Tibial artery (tissue), 4 donors: ENCODE measurements at regions not wholly inside any gene's neighbourhood (a gene's known extent, or its start where the extent isn't known, plus 50 kb on each side); places are given as distances from the start of the nearest gene placed in this dataset.

Source experiments
- DNase-seq, 2 donors: peaks; one replicate each; pipeline ENCODE4 v3.0.0-alpha.2; 2019
- H3K27ac ChIP-seq, 2 donors: fragments of 200-600 bp; sonication (generic) in 1 of 2; 1 replicate in 1 of 2; 2 replicates in 1 of 2; pipeline ENCODE4 v1.5.1; 2018 to 2019; ENCODE audit warnings: mild to moderate bottlenecking in 1 of 2
- H3K27me3 ChIP-seq, 2 donors: fragments of 200-600 bp; sonication (generic) in 1 of 2; one replicate each; pipeline versions ENCODE4 v1.5.1 to v1.6.0; 2016 to 2019
- H3K36me3 ChIP-seq, 3 donors: fragments of 200-600 bp; sonication (generic) in 2 of 3; one replicate each; pipeline ENCODE4 v1.5.1; 2016 to 2019; ENCODE audit warnings: mild to moderate bottlenecking in 2 of 3
- H3K4me1 ChIP-seq, 4 donors: fragments of 200-600 bp; sonication (generic) in 2 of 4; 1 replicate in 3 of 4; 2 replicates in 1 of 4; pipeline ENCODE4 v1.5.1; 2016 to 2019
- H3K4me3 ChIP-seq, 2 donors: fragments of 200-600 bp; sonication (generic) in 1 of 2; 1 replicate in 1 of 2; 2 replicates in 1 of 2; pipeline ENCODE4 v1.5.1; 2018 to 2019; ENCODE audit warnings: mild to moderate bottlenecking in 2 of 2
- H3K9me3 ChIP-seq, 3 donors: fragments of 200-600 bp; sonication (generic) in 1 of 3; one replicate each; pipeline ENCODE4 v1.5.1; 2016 to 2019
- intact Hi-C: fragments of 100-400 bp; cut with DNase I; formaldehyde crosslinking; loops from one replicate; pipeline ENCODE4 v1.15.0; 2023; ENCODE audit warnings: low total_unique reads
- TF ChIP-seq, protein P1 (sequence below), 2 experiments: fragments of 200-600 bp in 1 of 2; fragments of 450-650 bp in 1 of 2; IDR thresholded peaks; one replicate each; pipeline ENCODE4 v1.5.1; 2017 to 2019; ENCODE audit warnings: antibody characterized with exemption in 2 of 2, mild to moderate bottlenecking in 1 of 2, moderate library complexity in 1 of 2

DNA sequence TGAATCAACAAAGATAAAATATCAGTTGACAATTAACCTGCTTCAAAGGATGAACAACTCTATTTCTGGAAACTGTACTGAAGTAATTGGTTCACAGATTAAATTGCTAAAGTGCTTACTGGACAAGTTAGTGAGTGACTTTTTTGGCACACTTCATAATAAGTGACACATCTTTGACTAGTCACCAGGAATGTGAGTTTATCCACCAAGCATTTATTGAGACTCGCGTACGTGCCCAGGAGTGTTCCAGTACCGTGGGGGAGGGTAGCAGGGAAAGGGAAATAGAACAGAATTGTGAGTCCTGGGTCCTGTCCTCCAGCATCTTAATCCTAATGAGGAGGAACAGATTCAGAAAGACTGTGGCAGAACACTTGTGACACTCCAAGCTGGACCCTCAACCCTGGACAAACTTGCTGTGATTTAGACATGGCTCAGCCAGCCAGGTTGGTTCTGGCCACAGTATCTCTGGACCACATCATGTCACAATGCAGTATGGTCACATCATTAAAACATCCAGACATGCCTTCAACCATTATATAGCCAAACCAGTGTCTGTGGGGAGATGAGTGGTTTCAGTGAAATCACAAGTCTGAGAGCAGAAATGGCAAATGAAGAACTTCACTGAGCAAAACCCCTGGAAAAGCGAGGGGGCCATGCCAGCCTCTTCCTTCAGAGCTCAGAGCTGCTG lies 623.1 kb downstream of the BNC2 start:
- DNase-seq = peak in 1 of 2 donors; percentile 66
- TF ChIP-seq, protein P1, sequence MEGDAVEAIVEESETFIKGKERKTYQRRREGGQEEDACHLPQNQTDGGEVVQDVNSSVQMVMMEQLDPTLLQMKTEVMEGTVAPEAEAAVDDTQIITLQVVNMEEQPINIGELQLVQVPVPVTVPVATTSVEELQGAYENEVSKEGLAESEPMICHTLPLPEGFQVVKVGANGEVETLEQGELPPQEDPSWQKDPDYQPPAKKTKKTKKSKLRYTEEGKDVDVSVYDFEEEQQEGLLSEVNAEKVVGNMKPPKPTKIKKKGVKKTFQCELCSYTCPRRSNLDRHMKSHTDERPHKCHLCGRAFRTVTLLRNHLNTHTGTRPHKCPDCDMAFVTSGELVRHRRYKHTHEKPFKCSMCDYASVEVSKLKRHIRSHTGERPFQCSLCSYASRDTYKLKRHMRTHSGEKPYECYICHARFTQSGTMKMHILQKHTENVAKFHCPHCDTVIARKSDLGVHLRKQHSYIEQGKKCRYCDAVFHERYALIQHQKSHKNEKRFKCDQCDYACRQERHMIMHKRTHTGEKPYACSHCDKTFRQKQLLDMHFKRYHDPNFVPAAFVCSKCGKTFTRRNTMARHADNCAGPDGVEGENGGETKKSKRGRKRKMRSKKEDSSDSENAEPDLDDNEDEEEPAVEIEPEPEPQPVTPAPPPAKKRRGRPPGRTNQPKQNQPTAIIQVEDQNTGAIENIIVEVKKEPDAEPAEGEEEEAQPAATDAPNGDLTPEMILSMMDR (IDR thresholded peaks at IDR 0.05) = no peak
- Histone ChIP-seq H3K4me1 (peaks cover 0 to 30% (median 15%) of the 10 kb centered on the region in 4 donors), H3K27ac (no peak overlapping the region), H3K4me3 (no peak overlapping the region), H3K9me3 (no peaks in the 10 kb centered on the region), H3K27me3 (no peaks in the 10 kb centered on the region), H3K36me3 (no peaks in the 10 kb centered on the region)
- intact Hi-C loops = no loop called here

- DNase-seq = no peak
- no peak overlapping the region for H3K4me3 ChIP-seq
- H3K4me1 ChIP-seq = peaks cover 0 to 30% (median 15%) of the 10 kb centered on the region in 4 donors
- intact Hi-C loops = no loop called here
- no peaks in the 10 kb centered on the region for H3K27me3 ChIP-seq
- H3K27ac ChIP-seq = no peak overlapping the region
- no peaks in the 10 kb centered on the region for H3K9me3 ChIP-seq
- no peaks in the 10 kb centered on the region for H3K36me3 ChIP-seq
- TF ChIP-seq, protein P1 (IDR thresholded peaks at IDR 0.05) = no peak
Observed at GRCh38 chr9:16248822-16249221, 621.6 kb downstream of the BNC2 start.

- TF ChIP-seq, protein P1 (IDR thresholded peaks at IDR 0.05) = no peak
- no peak overlapping the region for H3K4me3 ChIP-seq
- intact Hi-C loops = no loop called here
- no peaks in the 10 kb centered on the region for H3K27me3 ChIP-seq
- no peak overlapping the region for H3K27ac ChIP-seq
- H3K9me3 ChIP-seq = no peaks in the 10 kb centered on the region
- peaks cover 0 to 1% (median 0%) of the 10 kb centered on the region in 4 donors for H3K4me1 ChIP-seq
- H3K36me3 ChIP-seq = no peaks in the 10 kb centered on the region
- DNase-seq = no peak
Observed at GRCh38 chr9:16252616-16253015, 617.9 kb downstream of the BNC2 start.

DNA sequence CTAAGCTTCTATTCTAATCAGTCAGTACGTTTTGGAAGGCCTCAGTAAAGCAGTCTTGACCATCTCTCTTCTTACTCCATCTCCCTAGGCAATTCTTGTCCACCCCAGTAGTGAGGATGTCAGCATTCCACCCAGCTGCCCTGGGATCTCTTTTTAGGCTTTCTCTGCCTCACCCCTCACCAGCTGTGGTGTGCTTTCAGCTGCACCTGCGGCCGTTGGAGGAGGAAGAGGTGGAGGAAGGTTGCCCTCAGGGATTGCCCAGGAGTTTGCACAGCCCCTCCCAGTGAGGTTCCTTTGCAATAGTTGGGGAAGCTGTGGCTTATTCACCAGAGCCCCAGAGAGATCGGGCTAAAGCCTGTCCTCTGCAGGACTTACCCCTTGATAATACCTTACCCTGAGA lies 615.8 kb downstream of the BNC2 start:
- Histone ChIP-seq H3K4me1 (no peaks in the 10 kb centered on the region), H3K27me3 (no peaks in the 10 kb centered on the region), H3K9me3 (no peaks in the 10 kb centered on the region), H3K36me3 (no peaks in the 10 kb centered on the region), H3K4me3 (no peak overlapping the region), H3K27ac (no peak overlapping the region)
- intact Hi-C loops = no loop called here
- DNase-seq = peak in 1 of 2 donors; percentile 13
- TF ChIP-seq, protein P1 (IDR thresholded peaks at IDR 0.05) = no peak

- no peaks in the 10 kb centered on the region for H3K36me3 ChIP-seq
- H3K27me3 ChIP-seq = no peaks in the 10 kb centered on the region
- H3K4me1 ChIP-seq = no peaks in the 10 kb centered on the region
- intact Hi-C loops = no loop called here
- TF ChIP-seq, protein P1 (IDR thresholded peaks at IDR 0.05) = no peak
- no peak for DNase-seq
- no peak overlapping the region for H3K27ac ChIP-seq
- H3K9me3 ChIP-seq = no peaks in the 10 kb centered on the region
- no peak overlapping the region for H3K4me3 ChIP-seq
Observed at GRCh38 chr9:16255217-16255616, 615.3 kb downstream of the BNC2 start.
